ENCODE measurements at regions not wholly inside any gene's neighbourhood (a gene's known extent, or its start where the extent isn't known, plus 50 kb on each side); places are given as distances from the start of the nearest gene placed in this dataset.

DNA sequence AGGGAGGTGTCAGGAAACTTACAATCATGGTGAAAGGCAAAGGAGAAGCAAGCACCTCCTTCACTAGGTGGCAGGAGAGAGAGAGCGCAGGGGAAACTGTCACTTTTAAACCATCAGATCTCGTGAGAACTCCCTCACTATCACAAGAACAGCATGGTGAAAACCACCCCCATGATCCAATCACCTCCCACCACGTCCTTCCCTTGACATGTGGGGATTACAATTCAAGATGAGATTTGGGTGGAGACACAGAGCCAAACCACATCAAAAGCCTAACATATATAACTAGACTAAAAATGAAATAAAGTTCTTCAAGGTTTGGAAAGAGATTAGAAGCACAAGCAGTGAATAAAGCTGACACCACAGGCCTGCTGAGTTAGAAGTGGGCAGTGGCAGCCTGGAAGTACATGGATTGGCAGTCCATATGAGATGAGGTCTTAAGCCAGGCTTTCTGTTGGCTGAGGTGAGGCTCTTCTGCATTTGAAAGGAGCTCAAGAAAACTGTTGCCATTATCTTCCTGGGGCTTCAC lies 96.4 kb upstream of the MDFIC start:
- DNase-seq (ENCODE audit: low read depth), result no peak
- TF ChIP-seq, protein P1, sequence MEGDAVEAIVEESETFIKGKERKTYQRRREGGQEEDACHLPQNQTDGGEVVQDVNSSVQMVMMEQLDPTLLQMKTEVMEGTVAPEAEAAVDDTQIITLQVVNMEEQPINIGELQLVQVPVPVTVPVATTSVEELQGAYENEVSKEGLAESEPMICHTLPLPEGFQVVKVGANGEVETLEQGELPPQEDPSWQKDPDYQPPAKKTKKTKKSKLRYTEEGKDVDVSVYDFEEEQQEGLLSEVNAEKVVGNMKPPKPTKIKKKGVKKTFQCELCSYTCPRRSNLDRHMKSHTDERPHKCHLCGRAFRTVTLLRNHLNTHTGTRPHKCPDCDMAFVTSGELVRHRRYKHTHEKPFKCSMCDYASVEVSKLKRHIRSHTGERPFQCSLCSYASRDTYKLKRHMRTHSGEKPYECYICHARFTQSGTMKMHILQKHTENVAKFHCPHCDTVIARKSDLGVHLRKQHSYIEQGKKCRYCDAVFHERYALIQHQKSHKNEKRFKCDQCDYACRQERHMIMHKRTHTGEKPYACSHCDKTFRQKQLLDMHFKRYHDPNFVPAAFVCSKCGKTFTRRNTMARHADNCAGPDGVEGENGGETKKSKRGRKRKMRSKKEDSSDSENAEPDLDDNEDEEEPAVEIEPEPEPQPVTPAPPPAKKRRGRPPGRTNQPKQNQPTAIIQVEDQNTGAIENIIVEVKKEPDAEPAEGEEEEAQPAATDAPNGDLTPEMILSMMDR (IDR thresholded peaks at IDR 0.05; ENCODE audit: insufficient read depth, low read length), result no peak

DNA sequence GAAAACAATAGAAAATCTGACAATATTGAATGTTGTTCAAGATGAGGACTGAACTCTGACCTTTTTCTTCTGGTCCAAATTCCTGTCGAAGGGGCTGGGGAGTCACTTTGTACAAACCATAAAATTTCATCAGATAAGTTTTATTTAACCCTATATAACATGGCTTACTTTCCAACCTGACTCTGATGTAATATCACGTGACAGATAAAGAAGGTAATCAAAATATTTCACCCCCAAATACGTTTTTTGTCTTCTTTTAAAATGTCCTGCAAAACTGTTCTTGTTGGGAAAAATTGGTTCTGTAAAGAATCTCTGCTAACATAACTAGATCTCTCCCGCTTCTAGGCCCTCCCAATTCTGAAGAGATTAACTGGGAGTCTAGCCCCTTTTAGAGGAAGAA lies 90.9 kb upstream of the MDFIC start:
- H3K4me3 ChIP-seq (ENCODE audit: low read depth, low read length), result no peak overlapping the region
- DNase-seq (ENCODE audit: low read depth), result no peak
- TF ChIP-seq, protein P1 (IDR thresholded peaks at IDR 0.05; ENCODE audit: insufficient read depth, low read length), result no peak

More for the DNA sequence above, 96.4 kb upstream of the MDFIC start:
- no peak overlapping the region for H3K4me3 ChIP-seq (ENCODE audit: low read depth, low read length)

DNA sequence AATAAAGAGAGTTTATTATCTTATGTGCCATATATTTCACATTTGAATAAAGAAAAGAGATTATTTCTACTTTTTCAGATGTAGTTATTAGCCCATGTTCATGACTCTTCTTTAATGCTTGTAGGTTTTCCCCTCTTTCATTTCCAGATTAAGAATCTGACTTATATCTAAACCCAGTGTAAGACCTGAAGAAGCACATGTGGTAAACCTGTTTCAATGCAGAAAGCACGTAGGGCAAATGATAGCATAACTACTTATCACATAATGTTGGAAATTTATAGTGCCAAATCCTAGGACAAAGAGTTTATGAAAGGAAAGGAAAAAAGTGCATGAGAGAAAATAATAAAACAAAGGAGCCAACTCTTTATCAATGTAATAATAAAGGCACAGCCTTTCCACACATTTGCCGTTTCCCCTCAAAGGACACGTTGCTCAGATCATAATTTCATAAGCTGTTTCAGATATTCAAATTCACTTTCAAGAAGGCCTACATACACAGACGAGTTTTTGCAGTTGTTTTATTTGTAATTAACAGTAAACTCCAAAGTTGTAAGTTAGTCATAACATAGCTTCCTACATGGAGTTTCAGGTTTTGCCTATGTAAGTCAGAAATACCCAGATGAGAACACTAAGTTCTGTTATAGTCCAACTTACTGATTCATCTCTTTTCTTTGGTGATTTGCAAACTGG lies 88.8 kb upstream of the MDFIC start:
- TF ChIP-seq, protein P1 (IDR thresholded peaks at IDR 0.05; ENCODE audit: insufficient read depth, low read length), result no peak
- no peak for DNase-seq (ENCODE audit: low read depth)
- no peak overlapping the region for H3K4me3 ChIP-seq (ENCODE audit: low read depth, low read length)

DNA sequence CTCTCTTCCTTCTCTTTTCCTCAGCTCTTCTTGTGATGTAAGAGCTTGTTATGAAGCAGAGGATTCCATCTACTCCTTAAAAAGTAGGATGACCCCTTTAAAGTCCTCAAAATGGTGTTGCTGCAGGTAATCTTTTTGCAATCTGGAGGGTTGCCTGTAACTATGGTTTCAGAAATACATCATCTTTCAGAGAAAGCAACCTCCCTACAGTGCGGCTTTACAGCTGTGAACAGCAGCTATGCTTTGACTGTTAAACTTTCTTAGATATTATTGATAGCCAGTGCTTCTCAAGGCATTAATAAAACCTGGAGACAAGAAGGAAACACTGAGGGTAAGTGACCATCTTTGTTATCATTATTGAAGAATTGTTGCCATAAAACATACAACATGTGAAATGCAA lies 86.6 kb upstream of the MDFIC start:
- TF ChIP-seq, protein P1 (IDR thresholded peaks at IDR 0.05; ENCODE audit: insufficient read depth, low read length), result no peak
- H3K4me3 ChIP-seq (ENCODE audit: low read depth, low read length), result no peak overlapping the region
- no peak for DNase-seq (ENCODE audit: low read depth)

DNA sequence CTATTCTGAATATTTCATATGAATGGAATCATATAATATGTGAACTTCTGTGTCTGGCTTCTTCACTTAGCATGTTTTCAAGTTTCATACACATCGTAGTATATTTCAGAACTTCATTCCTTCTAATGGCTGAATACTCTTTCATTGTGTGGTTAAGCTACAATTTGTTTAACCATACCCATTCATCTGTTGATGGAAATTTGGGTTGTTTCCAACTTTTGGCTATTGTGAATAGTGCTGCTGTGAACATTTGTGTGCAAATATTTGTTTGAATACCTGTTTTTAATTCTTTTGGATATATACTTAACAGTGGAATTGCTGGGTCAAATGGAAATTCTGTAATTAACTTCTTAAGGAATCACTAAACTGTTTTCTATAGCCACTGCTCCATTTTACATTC lies 86.0 kb upstream of the MDFIC start:
- no peak overlapping the region for H3K4me3 ChIP-seq (ENCODE audit: low read depth, low read length)
- TF ChIP-seq, protein P1 (IDR thresholded peaks at IDR 0.05; ENCODE audit: insufficient read depth, low read length), result no peak
- DNase-seq (ENCODE audit: low read depth), result no peak

DNA sequence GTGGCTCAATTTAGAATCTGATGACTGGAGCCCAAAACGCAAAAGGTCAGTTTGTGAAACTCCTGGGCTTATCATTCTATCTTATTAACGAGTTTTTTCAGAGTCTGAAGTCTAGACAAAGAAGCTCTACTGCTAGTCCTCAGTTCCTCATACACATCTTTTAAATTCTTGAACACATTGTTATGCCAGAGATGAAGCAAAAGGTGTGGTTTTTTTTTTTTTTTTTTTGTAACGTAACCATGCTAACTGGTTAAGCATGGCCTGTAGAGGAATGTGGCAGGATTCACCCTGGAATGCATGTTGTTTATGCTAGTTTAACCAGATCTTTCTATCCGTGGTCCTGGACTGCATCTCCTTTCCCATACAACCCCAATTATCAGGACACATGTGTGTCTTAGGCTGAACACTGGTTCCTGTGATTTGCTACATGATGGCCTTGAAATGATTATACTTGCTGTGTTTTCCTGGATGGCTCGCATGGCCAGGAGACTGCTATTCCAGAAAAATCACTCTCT lies 79.3 kb upstream of the MDFIC start:
- no peak for DNase-seq (ENCODE audit: low read depth)
- H3K4me3 ChIP-seq (ENCODE audit: low read depth, low read length), result no peak overlapping the region
- TF ChIP-seq, protein P1 (IDR thresholded peaks at IDR 0.05; ENCODE audit: insufficient read depth, low read length), result no peak

Data from fibroblast of the aortic adventitia (primary cell).